HepG2 (cell line): ENCODE measurements at regions not wholly inside any gene's neighbourhood (a gene's known extent, or its start where the extent isn't known, plus 50 kb on each side); places are given as distances from the start of the nearest gene placed in this dataset.

Source experiments
- CTCF ChIP-seq: sonication (generic); formaldehyde crosslinking; IDR thresholded peaks from 2 replicates; pipeline ENCODE4 v1.5.0; 2020; ENCODE audit warnings: mild to moderate bottlenecking, missing genetic modification reagents, moderate library complexity
- EZH2 ChIP-seq: conservative IDR thresholded peaks from 2 replicates; pipeline ENCODE4 v1.6.1; 2012; ENCODE audit warnings: mild to moderate bottlenecking, low read depth, low read length, moderate library complexity
- SMAD3 ChIP-seq: sonication (generic); formaldehyde crosslinking; IDR thresholded peaks from 2 replicates; pipeline ENCODE4 v1.4.0; 2020; ENCODE audit warnings: missing genetic modification reagents
- SMAD9 ChIP-seq: sonication (generic); formaldehyde crosslinking; IDR thresholded peaks from 2 replicates; pipeline ENCODE4 v1.5.1; 2020; ENCODE audit warnings: mild to moderate bottlenecking, missing genetic modification reagents
- TBP ChIP-seq: sonication (generic); formaldehyde crosslinking; IDR thresholded peaks from 2 replicates; pipeline ENCODE4 v1.5.0; 2020; ENCODE audit warnings: missing genetic modification reagents
- ZNF24 ChIP-seq: fragments of 450-650 bp; IDR thresholded peaks from 2 replicates; pipeline ENCODE4 v1.6.1; 2017; ENCODE audit warnings: antibody characterized with exemption, mild to moderate bottlenecking
- ZNF616 ChIP-seq: sonication (generic); formaldehyde crosslinking; IDR thresholded peaks from 2 replicates; pipeline ENCODE4 v1.5.0; 2020; ENCODE audit warnings: low read depth, mild to moderate bottlenecking, missing genetic modification reagents
- ZUFSP ChIP-seq: sonication (generic); formaldehyde crosslinking; IDR thresholded peaks from 2 replicates; pipeline ENCODE4 v1.9.0; 2021; ENCODE audit warnings: missing genetic modification reagents, mild to moderate bottlenecking, borderline replicate concordance
- TF ChIP-seq, protein P1 (sequence below): sonication (generic); formaldehyde crosslinking; IDR thresholded peaks from 2 replicates; pipeline ENCODE4 v1.4.0; 2020; ENCODE audit warnings: missing genetic modification reagents
- TF ChIP-seq, protein P2 (sequence below), 2 experiments: IDR thresholded peaks; 2 replicates each; pipeline ENCODE4 v1.6.1; 2011 to 2012; ENCODE audit warnings: low read length in 2 of 2, borderline replicate concordance in 1 of 2, low read depth in 1 of 2, mild to moderate bottlenecking in 1 of 2, moderate library complexity in 1 of 2
- TF ChIP-seq, protein P3 (sequence below): IDR thresholded peaks from 2 replicates; pipeline ENCODE4 v1.6.1; 2012; ENCODE audit warnings: inconsistent platforms
- TF ChIP-seq, protein P4 (sequence below): sonication (generic); formaldehyde crosslinking; IDR thresholded peaks from 2 replicates; pipeline ENCODE4 v1.4.0; 2020; ENCODE audit warnings: mild to moderate bottlenecking, missing genetic modification reagents, borderline replicate concordance

- TF ChIP-seq, protein P1, sequence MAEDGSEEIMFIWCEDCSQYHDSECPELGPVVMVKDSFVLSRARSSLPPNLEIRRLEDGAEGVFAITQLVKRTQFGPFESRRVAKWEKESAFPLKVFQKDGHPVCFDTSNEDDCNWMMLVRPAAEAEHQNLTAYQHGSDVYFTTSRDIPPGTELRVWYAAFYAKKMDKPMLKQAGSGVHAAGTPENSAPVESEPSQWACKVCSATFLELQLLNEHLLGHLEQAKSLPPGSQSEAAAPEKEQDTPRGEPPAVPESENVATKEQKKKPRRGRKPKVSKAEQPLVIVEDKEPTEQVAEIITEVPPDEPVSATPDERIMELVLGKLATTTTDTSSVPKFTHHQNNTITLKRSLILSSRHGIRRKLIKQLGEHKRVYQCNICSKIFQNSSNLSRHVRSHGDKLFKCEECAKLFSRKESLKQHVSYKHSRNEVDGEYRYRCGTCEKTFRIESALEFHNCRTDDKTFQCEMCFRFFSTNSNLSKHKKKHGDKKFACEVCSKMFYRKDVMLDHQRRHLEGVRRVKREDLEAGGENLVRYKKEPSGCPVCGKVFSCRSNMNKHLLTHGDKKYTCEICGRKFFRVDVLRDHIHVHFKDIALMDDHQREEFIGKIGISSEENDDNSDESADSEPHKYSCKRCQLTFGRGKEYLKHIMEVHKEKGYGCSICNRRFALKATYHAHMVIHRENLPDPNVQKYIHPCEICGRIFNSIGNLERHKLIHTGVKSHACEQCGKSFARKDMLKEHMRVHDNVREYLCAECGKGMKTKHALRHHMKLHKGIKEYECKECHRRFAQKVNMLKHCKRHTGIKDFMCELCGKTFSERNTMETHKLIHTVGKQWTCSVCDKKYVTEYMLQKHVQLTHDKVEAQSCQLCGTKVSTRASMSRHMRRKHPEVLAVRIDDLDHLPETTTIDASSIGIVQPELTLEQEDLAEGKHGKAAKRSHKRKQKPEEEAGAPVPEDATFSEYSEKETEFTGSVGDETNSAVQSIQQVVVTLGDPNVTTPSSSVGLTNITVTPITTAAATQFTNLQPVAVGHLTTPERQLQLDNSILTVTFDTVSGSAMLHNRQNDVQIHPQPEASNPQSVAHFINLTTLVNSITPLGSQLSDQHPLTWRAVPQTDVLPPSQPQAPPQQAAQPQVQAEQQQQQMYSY (CRISPR knock-in tag): no peak
- TF ChIP-seq CTCF (CRISPR knock-in tag) (no peak), SMAD9 (no peak), TBP (no peak), ZUFSP (no peak), ZNF616 (CRISPR knock-in tag) (no peak), ZNF24 (no peak), EZH2 (no peak), SMAD3 (CRISPR knock-in tag) (no peak)
- TF ChIP-seq, protein P2, sequence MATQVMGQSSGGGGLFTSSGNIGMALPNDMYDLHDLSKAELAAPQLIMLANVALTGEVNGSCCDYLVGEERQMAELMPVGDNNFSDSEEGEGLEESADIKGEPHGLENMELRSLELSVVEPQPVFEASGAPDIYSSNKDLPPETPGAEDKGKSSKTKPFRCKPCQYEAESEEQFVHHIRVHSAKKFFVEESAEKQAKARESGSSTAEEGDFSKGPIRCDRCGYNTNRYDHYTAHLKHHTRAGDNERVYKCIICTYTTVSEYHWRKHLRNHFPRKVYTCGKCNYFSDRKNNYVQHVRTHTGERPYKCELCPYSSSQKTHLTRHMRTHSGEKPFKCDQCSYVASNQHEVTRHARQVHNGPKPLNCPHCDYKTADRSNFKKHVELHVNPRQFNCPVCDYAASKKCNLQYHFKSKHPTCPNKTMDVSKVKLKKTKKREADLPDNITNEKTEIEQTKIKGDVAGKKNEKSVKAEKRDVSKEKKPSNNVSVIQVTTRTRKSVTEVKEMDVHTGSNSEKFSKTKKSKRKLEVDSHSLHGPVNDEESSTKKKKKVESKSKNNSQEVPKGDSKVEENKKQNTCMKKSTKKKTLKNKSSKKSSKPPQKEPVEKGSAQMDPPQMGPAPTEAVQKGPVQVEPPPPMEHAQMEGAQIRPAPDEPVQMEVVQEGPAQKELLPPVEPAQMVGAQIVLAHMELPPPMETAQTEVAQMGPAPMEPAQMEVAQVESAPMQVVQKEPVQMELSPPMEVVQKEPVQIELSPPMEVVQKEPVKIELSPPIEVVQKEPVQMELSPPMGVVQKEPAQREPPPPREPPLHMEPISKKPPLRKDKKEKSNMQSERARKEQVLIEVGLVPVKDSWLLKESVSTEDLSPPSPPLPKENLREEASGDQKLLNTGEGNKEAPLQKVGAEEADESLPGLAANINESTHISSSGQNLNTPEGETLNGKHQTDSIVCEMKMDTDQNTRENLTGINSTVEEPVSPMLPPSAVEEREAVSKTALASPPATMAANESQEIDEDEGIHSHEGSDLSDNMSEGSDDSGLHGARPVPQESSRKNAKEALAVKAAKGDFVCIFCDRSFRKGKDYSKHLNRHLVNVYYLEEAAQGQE (IDR thresholded peaks at IDR 0.05; ENCODE audit: borderline replicate concordance in 1 of 2, low read depth in 1 of 2, low read length in 2 of 2): no peak
- TF ChIP-seq, protein P3, sequence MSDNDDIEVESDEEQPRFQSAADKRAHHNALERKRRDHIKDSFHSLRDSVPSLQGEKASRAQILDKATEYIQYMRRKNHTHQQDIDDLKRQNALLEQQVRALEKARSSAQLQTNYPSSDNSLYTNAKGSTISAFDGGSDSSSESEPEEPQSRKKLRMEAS: no peak
- TF ChIP-seq, protein P4, sequence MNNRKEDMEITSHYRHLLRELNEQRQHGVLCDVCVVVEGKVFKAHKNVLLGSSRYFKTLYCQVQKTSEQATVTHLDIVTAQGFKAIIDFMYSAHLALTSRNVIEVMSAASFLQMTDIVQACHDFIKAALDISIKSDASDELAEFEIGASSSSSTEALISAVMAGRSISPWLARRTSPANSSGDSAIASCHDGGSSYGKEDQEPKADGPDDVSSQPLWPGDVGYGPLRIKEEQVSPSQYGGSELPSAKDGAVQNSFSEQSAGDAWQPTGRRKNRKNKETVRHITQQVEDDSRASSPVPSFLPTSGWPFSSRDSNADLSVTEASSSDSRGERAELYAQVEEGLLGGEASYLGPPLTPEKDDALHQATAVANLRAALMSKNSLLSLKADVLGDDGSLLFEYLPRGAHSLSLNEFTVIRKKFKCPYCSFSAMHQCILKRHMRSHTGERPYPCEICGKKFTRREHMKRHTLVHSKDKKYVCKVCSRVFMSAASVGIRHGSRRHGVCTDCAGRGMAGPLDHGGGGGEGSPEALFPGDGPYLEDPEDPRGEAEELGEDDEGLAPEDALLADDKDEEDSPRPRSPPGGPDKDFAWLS: no peak
Measured at GRCh38 chr14:100660882-100661635, 65.6 kb upstream of the DLK1 start.
